T1000 (cell line): ENCODE measurements at regions not wholly inside any gene's neighbourhood (a gene's known extent, or its start where the extent isn't known, plus 50 kb on each side); places are given as distances from the start of the nearest gene placed in this dataset.

Experiments
- DNase-seq: peaks from one replicate; lab custom pipeline; 2025; ENCODE audit warnings: mixed read lengths; lab: John Stamatoyannopoulos, UW

DNA sequence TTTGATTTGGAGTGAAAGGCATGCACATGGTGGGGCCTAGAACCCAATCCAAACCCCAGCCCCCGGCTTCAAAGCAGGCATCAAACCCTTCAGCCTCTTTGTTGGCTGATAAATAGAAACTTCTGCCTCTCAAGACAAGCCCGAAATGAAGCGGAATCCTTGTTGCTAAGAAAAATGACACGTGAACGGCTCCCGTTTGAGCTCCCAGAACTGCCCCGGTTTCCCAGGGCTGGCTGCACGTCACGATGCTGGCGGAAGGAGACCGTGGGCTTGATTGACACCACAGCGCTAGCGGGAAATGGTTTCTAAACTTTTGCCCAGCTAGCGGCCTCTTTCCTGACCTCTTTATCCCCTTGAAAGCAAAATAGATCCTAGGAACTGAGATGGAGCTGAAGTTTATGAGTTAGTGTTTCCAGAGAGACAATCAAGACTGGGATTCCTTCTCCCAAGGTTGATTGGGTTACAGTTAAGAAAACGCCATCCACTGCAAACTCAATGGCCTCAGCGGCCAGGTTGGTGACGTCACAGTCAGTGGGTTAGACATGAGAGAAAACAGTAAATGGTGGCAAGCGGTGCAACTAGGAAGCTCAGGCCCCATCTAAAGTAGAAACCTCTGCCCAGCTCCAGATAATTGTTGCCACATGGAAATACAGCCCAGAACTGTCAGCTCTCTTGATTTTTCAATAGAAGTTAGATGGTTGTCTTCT, 117.0 kb downstream of the ANKRD60 start:
- DNase-seq: no peak

DNA sequence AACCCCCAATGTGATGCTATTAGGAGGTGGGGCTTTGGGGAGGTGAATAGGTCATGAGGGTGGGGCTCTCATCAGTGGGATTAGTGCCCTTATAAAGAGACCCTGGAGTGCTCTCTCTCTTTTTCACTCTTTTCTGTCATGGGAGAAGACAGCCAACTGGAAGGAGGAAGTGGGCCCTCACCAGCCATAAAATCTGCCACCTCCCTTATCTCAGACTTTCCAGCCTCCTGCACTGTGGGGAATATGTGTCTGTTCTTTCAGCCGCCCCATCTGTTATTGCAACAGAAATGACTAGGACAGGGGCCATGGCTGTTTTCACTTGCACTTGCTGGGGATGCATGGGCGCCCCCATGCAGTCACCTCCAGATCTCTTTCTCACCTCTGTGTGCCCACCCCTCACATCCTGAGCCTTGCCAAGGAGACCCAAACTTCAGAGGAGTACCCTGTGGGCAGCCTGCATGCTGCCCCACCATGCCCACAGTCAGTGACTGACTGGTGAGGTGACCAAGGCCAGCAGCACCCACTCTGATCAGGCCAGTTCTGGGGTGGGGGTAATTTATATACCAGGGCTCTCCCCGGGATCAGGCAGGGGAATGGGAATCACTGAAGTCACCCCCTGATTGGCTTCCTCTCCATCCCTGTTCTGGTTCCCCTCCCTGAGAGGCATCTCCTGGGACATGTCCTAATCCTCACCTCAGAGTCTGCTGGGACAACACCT, 118.4 kb downstream of the ANKRD60 start:
- no peak for DNase-seq

DNA sequence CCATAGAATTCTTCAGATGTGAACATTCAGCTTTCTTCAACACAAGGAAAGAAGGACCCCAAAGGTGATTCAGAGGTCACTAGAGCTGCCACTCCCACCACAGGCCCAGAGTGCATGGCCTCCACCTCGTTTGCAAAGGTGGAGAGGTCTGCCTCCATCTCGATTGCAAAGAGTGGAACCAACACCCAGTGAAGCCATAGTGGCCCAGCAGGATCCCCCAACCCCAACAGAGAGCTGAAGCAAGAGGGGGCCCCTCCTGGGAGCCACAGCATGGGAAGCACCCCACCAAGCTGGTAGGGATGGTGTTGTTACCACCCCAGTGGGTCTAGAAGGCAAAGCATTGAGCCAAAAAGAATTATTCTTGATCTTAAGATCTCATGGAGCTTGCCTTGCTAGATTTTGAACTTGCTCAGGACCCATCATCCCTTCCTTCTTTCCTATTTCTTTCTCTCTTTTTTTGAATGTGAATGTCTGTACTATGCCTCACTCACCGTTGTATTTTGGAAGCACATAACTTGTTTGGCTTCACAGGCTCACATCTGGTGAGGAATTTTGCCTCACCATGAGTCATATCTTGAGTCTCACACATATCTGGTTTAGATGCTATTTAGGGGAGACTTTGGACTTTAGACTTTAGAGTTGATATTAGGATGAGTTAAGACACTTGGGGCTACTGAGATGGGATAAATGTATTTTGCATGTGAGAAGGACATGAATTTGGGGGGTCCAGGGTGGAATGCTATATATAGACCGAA, 119.2 kb downstream of the ANKRD60 start:
- no peak for DNase-seq

DNA sequence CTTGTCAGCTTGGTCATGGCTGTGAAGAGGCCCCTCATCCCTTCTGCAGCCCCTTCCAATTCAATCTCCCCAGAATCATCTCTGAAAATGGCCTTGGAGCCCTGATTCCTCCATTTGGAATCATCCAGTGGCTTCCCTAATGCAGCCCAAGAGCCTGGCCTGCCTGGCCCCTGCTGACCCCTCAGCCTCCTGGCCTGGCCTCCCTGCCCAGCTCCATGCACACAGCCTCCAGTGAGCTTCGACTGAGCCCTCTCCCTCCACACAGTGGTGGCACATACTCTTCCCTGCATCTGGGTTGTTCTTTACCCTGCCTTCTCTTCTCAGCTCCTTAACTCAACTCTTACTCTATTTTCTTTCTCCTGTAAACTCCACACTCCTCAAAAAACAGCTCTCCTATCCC, 120.9 kb downstream of the ANKRD60 start:
- DNase-seq: no peak

DNA sequence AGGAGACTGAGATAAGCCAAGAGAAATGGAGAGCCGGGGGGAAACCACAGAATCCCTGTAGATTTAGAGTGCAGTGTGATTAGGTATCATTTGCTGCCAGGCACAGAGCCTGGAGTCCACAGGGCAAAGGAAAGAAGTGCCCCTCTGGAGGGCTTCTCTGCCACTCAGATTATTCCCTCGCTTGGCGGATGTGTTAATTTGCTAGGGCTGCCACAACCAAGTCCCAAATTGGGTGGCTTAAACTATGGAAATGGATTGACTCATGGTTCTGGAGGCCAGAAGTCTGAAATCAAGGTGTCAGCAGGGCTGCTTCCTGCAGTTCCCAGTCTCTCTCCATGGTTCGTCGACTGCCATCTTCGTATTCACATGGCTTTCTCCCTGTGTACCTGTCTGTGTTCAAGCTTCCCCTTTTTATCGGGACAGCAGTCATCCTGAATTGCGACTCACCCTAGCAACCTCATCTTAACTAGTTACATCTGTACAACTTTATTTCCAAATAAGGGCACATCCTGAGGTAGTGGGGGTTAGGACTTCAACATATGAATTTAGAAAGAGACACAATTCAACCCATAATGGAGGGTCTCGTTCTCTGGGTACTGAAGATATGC, 122.2 kb downstream of the ANKRD60 start:
- DNase-seq: no peak

DNA sequence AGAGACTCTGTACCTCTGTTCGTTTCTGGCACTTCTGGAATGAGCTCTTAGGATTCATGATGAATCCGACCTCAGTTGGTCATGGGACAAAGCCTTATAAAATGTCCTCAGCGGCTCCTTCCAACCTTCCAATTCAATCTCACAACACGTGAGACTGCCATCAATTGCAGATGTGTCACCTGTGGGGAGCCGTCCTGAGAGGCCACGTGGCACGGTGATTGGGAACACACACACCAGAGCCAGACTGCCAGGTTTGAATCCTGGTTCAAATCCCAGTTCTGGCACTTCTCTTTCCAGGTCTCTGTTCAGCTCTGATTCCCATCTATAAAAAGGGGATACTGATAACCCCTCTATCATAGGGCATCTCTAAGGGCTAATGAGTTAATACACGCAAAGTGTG, 124.5 kb downstream of the ANKRD60 start:
- DNase-seq: no peak

DNA sequence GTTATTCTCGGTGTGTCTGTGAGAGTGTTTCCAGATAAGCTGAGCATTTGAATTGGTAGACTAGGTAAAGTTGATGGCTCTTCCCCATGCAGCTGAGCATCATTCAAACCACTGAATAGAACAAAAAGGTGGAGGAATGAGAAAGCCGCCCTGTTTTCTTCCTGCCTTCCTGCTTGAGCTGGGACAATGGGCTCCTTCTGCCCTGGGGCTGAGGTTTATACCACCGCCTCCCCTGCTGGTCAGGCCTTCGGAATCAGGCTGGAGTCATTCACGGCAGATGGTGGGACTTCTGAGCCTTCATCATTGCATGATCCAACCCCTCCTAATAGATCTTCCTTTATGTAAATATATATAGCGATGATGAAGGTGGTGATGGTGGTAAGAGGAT, 124.9 kb downstream of the ANKRD60 start:
- DNase-seq: no peak

DNA sequence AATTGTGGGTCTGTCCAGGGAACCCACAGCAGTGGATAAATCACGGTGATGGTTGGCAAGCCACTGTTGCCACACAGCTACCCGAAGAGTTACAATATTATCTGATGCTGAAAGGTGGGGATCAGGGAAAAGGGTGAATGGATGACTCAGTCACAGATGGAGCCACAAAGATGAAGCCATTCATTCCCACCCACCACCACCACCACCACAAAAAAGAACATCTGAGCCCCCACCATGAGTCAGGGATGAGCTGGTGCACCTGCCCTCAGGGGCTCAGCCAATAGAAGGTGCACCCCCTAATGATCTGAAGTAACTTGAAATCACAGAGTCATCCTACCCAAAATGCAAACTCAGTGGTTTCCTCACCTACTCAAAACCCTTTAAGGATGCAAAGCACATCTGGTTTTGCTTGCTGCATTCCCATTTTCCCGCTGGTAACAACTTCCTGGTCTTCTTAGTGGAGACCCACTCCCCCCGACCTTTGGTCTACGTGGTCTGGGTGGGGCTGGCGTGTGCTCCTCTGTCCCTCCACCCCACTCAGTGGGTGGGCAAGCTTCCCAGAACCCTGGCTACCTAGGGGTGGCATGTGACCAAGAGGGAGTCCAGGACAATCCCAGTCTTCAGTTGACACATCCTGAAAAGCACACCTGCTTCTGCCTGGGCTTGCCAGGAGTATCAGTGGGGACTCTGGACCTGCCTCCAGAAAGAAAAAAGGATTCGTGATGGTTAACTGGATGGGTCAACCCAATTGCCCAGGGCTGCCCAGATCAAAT, 125.5 kb downstream of the ANKRD60 start:
- no peak for DNase-seq

DNA sequence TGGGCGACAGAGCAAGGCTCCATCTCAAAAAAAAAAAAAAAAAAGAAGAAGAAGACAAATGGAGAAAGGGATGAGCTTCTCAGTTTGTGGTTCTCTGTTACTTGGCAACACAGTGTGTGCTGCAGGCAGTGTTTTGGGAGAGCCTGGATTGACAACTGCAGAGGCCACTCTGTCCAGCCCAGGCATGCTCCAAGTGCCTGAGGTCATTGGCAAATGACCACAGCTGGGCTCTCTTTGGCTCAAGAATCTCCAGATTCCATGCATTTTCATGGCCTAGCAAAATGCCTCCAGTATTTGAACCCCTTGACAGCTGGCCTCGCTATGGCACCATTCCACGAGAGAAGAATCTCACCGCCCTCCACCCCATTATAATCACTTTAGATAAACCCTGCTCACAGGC, 126.2 kb downstream of the ANKRD60 start:
- no peak for DNase-seq

DNA sequence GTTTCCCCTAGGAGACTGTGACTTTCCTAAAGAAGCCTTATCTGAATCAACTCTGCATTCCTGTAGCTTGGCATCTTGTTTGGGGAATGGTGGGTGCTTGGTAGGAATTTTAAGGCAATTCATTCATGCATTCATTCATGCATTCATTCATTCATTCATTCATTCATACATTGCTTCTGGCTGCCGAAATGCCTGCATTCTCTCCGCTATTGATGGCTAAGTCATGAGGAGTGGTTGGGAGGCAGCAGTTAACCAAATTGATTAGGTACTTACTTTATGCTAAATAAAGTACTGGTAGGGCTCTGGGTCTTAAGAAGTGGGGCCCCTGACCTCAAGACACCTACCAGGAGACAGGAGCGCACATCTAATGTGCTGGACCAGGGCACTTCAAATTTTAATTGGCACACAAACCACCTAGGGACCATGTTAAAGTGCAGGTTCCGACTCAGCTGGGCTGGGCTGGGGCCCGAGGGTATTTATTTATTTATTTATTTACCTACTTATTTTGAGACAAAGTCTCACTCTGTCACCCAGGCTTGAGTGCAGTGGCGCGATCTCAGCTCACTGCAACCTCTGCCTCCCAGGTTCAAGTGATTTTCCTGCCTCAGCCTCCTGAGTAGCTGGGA, 127.6 kb downstream of the ANKRD60 start:
- no peak for DNase-seq

DNA sequence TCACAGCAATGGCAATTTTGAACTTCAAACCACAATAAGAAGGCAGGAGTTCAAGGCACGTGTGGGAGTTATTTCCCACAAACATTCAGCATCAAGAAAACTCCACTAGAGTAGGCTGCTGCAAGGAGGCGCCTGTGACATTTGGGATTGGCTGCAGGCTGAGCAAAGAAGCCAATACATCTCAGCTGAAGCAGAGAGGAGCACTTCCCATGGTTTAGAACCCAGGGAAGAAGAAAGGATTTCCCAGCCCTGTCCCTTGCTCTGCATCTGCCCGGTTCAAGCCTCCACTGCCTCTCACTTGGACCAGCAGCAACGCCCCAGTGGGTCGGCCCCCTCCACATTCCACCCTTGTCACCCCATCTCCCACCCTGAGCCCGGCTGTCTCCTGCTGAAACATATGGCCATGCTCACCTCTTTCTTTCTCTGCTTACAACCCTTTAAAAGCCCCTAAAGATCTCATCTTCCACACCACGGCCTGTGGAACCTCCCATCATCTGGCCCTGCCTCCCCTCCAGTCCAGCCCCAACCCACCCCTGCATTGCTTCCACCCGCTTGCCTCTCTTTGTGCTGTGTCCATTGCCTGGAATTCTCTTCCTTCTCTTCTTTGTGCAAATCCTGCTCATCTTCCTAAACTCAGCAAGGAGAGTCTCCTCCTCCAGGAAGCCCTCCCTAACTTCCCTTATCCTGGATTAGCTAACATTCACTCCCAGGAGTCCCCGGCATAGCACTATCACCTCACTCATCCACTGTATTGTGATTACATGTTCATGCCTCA, 128.3 kb downstream of the ANKRD60 start:
- no peak for DNase-seq

DNA sequence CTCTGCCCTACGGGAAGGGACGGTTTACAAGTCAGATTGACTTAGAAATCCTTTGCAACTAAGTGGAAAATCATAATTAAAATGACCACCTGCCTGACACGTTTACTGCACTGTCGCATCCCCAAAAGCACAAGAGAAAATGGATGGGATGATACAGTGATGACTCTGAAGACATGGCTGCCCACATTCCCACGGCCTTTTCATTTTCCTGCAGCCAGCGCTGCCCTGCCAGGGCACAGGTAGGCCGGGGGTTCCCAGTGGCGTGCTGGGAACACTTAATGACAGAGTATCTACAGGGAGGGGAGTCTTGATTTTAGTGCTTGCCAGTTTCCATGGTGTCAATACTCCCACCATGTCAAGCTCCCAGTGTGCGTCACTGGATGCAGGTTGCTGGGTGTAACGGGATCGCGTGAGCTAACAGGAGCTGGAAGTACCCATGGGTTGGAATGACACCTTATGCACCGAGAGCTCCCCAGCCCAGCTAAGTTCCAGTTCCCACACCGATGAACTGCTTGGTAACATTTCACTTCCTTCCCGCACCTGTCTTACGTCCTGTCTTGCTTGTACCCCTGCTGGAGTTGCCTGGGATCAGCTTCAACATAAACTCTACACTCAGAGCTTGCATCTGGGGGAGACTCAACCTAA, 129.0 kb downstream of the ANKRD60 start:
- no peak for DNase-seq

DNA sequence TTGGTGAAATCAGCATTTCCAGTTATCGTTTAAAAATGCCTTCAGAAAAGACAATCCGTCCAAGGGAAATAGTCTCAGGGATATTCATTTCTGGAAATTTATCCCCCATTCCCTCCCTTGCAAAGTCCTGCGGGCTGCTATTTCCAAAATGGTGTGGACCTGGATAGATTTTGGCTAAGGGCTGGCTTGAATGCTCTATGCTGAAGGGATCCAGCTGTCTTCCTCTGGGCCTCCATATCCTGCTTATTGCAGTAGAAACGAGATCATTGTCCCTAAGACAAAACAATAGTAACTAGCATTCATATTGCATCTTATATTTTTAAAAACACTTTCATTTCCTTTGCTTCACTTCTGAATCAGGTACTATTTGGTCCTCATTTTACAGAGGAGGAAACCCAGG, 129.9 kb downstream of the ANKRD60 start:
- no peak for DNase-seq

DNA sequence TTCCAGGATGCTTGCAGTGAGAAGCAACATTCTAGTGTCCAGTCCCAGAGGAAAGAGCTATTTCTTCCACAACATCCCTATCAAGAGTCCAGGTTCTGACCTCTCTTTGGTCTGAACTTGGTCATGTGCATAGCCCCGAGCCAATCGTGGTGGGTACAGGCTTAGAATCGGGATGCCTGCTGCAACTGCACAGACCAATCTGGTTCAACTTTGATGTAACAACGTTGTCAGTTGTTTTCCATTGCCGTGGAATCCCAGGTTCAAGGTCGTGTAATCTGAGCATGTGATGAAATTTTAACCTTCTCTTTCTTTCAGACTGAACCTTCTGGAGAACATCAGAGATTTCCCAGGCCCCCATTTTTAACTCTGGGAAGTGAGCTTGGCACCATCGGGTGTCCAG, 130.5 kb downstream of the ANKRD60 start:
- no peak for DNase-seq

DNA sequence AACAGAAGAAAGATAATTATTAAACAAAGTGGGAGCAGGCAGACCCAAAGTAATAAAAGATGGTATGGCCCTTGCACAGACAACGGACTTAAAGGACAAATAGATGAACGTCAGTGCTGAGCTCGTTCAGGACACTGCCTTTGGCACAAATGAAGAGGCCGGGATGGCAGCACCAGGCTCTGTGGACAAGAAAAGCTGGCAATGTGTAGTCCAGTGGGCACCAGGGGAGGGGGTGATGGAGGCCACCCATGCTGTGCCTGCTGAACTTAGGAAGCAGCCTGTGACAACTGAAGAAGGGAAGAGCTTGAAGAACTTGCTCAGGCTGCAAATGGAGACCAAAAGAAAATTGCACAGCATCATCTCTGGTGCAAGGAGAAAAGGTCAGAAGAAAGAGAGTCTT, 131.0 kb downstream of the ANKRD60 start:
- DNase-seq: no peak

DNA sequence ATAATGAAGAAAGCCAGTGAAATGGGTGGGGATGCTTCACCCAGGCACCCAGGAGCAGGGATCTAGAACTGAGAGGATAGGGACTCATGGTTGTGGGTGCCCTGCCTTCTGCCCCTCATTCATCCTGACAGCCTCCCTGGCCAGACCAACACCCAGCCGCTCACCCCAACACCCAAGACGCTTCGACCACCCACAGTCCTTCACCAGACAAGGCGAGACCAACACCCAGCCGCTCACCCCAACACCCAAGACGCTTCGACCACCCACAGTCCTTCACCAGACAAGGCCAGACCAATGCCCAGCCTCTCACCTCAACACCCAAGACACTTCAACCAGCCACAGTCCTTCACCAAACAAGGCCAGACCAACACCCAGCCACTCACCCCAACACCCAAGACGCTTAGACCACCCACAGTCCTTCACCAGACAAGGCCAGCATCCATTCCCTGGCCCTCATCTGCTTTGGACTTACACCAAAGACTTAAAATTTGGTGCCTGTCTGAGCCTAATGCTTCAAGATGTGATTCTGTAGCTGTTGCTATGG, 131.5 kb downstream of the ANKRD60 start:
- DNase-seq: no peak

DNA sequence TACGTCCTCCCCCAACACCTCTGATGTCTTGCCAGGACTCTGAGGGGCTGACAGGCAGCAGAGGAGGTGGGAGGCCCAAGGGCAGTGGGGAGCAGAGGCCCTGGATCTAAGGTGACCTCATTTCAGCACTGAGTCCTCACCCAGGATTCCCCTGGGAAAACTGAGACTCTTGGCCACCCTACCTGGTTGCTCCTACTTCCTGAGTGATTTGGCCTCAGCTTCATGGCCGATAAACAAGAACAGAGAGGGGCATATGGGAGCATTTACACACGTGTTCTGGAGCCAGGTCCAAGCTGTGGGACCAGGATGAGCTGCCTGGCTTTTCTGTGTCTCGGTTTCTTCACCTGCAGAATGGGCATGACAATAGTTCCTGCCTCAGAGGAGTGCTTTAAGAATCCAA, 133.8 kb downstream of the ANKRD60 start:
- no peak for DNase-seq

DNA sequence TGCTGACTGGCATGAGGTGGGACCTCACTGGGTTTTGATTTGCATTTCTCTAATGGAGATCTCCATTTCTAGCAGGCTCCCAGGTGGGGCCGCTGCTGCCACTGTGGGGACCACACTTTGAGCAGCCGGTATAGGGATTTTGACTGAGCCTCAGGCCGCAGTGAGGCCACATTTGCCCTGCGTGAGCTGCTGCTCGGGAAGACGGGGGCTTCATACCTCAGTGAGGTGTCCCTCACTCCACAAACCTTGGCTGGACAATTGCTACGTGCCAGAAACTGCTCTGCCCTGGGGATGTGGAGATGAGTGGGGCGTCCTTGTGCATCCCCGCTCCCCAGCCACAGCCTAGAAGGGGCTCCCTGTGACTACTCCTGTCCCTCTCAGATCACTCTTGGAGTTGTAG, 134.3 kb downstream of the ANKRD60 start:
- no peak for DNase-seq

DNA sequence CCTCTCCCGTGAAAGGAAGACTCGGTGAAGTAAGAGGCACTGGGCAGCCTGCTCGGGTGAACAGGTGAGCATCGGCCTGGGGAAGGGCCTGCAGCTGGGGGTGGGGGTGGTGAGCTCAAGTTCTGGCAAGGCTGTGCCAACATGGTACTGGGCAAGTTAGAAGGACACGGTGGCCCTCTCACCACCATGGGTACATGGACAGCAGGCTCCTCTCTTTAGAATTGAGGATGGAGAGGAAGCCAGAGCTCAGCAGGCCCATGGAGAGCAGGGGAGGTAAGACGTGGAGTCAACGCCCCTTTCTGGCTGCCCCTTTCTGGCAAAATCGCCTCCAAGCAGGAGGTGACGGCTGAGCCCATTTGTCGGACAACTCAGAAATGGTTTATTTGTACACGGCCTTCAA, 135.6 kb downstream of the ANKRD60 start:
- no peak for DNase-seq

DNA sequence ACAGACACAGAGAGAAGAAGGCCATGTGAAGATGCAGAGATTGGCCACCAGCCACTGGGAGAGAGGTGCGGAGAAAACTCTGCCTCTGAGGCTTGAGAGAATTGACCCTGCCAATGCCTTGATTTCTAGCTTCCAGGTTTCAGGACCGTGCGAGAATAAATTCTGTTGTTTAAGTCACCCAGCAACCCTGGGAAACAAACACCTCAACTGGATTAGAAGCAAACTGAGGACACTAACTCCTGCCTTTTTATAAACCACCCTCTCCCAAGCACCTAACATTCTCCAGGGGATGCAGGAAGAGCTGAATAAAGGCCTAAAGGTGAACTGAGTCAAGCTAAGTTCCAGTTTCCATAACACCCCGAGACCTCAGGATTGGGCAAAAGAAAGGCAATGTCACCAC, 136.1 kb downstream of the ANKRD60 start:
- no peak for DNase-seq
